ENCODE measurements at regions not wholly inside any gene's neighbourhood (a gene's known extent, or its start where the extent isn't known, plus 50 kb on each side); places are given as distances from the start of the nearest gene placed in this dataset.

- TF ChIP-seq ZNF146 (tag by site-specific recombination; IDR thresholded peaks at IDR 0.05), result no peak
- TF ChIP-seq ZNF175 (tag by site-specific recombination; IDR thresholded peaks at IDR 0.05), result no peak
- no peak for TF ChIP-seq ZNF239 (tag by site-specific recombination; IDR thresholded peaks at IDR 0.05)
- no peak for TF ChIP-seq ZNF629 (tag by site-specific recombination; IDR thresholded peaks at IDR 0.05)
- no peak for TF ChIP-seq ZNF704 (tag by site-specific recombination; IDR thresholded peaks at IDR 0.05)
These were observed 286.6 kb downstream of the COL11A1 start for GRCh38 chr1:102821707-102822106.
